HG03045 (cell line): ENCODE measurements at regions not wholly inside any gene's neighbourhood (a gene's known extent, or its start where the extent isn't known, plus 50 kb on each side); places are given as distances from the start of the nearest gene placed in this dataset.

Source experiments
- ATAC-seq: cut with Tn5 transposase; IDR thresholded peaks from one replicate; pipeline ENCODE4 v1.9.1; 2021; ENCODE audit warnings: mild to moderate bottlenecking, moderate library complexity; ENCODE audit not compliant: unreplicated experiment

GRCh38 chr16:86414991-86415740, 95.2 kb upstream of the FOXF1 start:
- ATAC-seq, result no peak

DNA sequence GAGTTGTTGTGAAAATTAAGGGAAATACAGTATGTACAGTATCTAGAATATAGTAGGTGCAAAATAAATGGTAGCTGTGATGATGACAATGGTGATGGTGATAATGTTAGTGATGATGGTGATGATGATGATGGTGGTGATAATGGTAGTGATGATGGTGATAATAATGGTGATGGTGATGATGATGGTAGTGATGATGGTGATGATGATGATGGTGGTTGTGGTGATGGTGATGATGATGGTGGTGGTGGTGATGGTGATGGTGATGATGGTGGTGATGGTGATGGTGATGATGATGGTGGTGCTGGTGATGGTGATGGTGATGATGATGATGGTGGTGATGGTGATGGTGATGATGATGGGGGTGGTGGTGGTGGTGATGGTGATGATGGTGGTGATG, 91.3 kb upstream of the FOXF1 start:
- no peak for ATAC-seq

GRCh38 chr16:86419518-86419917, 90.8 kb upstream of the FOXF1 start:
- ATAC-seq, result no peak

- no peak for ATAC-seq
These were observed 88.3 kb upstream of the FOXF1 start for GRCh38 chr16:86421995-86422394.

DNA sequence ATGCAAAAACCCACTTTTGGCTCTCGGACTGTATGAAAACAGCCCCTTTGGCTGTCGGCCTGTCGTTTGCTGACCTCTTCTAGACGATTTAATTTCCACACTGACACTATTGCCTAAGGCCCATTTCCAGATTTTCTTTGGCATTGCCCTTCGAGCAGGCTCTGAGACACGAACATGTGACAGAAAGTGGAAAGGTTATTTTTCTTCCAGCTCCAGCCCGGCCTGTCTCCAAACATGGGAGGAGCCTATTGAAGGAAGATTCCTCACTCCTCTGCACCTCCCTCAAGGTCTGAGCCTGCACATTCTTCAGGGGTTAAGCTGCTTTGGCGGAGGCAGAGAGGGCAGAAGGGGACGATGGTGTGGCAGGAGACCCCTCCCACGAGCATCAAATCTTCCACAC, 85.9 kb upstream of the FOXF1 start:
- no peak for ATAC-seq

- ATAC-seq, result no peak
These were observed 85.3 kb upstream of the FOXF1 start for GRCh38 chr16:86424985-86425384.

DNA sequence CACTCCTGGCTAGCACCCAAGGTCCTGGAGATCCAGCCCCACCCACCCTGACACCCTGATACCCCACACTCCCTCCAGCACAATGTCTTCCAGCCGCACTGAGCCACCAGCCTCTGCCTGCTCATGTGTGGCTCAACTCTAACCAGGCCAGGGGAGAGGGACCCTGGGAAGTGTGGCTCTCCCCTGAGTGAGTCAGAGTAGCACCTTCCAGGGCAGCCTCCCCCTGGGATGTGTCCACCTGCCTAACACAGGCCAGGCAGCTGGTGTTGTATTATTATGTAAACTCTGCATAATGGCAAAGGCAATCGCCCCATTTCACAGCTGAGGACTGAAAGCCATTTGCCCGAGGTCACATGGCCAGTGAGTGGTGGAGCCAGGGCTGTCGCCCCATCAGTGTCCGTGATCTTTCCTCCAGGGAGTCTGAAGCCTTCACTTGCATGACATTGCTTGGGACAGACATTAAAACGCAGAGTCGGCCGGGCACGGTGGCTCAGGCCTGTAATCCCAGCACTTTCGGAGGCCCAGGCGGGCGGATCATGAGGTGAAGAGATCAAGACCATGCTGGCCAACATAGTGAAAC, 84.2 kb upstream of the FOXF1 start:
- ATAC-seq, result no peak

DNA sequence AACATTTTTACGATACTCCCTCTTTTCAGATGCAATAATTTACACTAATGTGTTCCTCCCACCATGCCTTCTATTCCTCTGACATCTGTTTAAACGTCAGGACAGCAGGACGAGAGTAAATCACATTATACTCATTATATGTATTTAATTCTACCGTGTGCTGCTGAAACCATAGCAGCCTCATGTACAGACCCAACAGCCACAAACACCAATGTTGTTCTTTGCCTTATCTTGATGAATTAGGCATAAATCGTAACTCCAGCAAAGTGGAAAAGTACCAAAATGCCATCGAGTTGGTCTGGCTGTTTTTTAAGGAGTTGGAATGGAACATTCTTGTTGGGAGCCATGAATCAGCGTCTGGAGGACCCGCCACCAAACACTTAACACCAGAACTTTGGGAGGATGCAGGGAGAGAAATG, 82.9 kb upstream of the FOXF1 start:
- no peak for ATAC-seq

- no peak for ATAC-seq
These were observed 81.4 kb upstream of the FOXF1 start for GRCh38 chr16:86428729-86429517.

DNA sequence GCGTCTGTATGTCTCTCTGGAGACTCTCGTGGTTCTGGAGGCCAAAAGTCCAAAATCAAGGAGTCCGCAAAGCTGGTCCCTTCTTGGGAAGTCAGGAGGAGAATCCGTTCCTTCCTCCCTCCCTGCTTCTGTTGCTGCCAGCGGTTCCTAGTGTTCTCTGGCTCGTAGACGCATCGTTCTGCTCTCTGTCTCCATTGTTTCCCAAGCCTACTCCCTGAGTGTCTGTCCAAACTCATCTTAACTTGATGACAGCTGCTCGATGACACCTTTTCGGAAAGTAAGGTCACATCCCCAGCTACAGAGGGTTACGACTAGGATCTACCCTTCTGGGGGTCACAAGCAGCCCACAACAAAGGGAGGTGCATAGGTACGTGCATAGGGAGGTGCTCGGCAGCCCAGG, 80.7 kb upstream of the FOXF1 start:
- no peak for ATAC-seq

DNA sequence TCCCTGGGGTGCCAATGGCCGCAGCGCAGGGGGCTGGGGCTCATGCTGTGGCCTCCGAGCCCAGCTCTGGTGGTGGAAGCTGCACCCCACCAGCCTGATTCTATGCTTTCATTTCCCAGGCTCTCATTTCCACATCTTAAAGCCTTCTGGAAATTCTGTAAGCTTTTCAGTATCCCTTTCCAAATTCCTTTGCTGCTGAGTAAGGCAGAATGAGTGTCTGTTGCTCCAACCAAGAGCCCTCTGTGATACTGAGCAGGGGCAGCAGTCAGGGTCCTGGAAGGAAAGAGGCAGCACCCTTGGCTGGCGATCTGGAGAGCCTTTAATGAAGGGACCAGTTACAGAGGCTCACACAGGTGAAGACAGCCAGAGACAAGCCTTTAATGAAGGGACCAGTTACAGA, 79.5 kb upstream of the FOXF1 start:
- ATAC-seq, result no peak

DNA sequence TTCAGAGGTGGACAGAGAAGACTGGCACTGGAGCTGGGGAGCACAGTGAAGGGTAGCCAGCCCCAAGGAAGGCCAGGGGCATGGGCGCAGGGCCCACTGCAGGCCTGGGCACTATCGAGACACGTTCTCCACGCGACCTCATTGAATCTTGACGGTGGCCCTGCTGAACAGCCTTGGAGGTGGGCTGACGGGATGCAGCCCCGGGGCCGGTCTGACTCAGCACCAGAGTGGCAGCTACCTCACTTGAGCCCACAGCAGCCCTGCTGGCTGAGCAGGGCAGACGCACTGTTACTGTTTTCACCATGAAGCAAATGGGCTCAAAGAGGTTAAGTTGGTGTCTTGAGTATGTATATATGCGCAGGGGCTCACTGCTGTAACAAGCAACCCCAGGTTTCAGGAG, 78.8 kb upstream of the FOXF1 start:
- ATAC-seq, result no peak

GRCh38 chr16:86432048-86432447, 78.3 kb upstream of the FOXF1 start:
- ATAC-seq, result no peak

DNA sequence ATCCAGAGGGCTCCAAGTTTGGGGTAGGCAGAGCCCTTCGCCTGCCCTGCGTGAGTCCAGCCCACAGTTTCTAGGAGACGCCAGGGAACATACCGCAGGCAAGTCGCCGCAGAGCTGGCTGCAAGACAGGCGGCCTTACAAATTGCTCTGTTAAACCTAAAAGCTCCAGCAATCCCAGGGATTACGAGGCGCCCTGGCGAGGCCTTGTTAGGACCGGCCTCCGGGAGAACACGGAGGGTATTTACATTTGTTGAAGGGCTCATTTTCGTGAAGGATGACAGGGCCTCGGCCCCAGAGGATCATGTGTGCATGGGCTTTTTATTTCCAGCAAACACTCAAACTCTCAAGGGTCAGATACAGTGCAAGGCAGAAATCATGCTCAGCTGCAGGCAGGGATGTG, 77.6 kb upstream of the FOXF1 start:
- no peak for ATAC-seq

DNA sequence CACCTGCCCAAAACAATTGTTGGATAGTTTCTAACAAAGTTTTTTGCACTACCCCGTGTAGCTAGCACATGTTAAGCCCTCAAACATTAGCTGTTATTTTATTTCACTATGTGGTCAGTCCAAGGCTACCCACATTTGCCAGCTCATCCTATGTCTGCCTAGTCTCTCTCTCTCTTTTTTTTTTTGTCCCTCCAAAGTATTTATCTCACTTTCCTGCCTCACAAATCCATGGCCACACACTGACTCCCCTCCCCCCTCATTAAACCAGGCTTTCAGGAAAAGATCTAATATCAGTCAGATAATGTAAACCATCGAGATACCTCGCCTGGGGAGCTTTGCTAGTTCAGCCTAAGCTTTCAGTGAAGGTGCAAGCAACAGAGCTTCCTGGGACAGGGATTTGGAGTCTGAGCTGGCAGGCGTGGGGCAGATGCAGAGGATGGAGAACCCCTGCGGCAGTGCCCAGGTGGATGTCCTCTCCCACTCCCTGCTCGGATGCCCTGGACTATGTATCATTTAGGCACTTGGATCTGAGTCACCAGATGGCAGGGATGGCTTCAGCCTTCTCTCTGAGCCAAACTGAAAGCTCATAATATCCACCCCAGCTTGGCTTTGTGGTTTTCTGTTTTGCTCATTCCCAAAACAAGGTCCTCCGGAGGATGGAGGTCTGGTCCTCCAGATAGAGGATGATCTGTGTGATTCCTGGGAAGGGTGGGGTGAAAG, 73.7 kb upstream of the FOXF1 start:
- no peak for ATAC-seq

DNA sequence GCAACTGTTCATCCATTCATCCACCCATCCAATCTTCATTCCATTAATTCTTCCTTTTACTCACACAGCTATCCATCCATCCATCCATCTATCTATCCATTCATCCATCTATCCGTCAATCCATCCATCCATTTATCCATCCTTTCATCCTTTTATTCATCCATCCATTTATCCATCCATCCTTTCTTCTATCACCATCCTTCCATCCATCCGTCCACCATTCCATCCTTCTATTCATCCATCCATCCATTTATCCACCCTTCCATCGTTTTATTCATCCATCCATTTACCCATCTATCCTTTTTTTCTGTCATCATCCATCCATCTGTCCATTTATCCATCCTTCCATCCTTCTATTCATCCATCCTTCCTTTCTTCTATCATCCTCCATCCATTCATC, 73.0 kb upstream of the FOXF1 start:
- no peak for ATAC-seq

DNA sequence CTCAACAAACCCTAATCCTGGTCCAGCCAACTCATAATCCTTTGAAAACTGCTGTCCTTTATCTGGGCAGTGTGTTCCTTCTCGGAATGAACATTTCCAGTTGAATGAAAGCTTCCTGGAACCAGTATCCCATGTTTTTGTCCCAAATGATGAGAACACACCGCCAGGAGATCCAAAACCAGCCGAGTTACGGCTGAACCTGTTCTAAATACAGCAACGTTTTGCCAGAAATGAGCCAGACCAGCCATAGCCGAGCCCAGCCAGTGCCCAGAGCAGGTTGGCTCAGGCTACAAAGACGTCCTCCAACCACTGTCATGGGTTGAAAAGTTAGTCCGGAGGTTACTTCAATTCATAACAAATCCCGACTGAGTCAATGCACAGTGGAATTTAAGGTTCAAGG, 67.6 kb upstream of the FOXF1 start:
- ATAC-seq, result no peak

DNA sequence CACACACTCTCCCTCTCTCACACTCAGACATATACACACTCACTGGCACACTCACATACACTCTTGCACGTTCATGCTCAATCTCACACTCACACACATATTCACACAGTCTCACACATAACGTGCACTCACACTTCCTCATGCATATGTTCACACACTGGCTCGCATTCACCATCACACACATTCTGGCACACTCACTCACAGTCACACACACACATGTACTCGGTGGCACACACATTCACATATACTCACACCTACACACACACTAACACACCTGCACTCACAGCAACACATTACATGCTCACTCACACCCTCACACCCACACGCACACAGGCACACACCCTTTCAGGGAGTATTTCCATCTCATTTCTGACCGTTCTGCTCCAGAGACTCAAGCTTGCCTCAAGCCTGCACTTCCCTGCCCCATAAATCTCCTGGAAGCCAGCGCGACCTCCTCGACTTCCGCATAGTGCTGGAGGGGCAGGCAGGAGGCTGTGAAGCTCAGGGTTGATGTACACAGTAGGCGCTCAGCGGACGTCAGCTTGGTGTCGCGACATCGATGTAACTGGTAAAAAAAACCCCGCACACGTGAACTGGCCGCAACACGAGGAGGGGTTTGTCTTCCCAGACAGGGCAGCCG, 66.7 kb upstream of the FOXF1 start:
- no peak for ATAC-seq

DNA sequence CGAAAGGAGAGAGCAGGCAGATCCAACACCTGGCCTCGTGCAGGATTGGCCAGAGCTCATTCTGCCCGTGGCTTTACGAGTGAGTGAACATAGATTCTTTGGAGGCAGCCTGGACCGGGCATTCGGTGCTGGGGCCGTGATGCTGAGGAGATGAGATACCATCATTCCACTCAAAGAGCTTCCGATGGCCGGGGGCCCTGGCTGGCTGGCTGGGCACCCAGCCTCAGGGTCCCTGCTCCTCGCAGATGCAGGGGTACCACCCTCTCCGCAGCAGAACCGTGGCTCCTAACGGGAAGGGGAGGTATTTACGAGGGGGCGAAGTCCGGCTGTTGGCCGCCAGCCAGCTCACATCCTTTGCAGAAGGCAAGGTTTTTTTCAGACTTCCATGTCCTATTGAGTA, 66.1 kb upstream of the FOXF1 start:
- ATAC-seq, result no peak

DNA sequence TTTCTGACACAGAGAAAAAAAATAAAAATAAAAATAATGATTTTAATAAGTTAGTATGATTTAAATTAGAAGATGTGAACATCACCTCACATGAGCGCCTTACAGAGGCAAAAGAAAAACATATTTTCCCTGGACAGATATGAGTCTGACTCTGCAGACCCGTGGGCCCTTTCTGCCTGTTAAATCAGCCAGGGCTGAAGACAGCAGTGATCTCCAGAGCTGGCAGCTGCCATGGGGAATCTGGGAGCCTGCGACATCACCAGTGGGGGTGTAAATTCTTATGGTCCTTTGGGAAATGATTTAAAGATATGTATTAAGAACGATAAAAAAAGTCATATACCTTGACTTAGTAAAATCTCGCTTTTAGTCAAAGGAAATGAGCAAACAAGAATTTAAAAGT, 65.7 kb upstream of the FOXF1 start:
- ATAC-seq, result no peak

DNA sequence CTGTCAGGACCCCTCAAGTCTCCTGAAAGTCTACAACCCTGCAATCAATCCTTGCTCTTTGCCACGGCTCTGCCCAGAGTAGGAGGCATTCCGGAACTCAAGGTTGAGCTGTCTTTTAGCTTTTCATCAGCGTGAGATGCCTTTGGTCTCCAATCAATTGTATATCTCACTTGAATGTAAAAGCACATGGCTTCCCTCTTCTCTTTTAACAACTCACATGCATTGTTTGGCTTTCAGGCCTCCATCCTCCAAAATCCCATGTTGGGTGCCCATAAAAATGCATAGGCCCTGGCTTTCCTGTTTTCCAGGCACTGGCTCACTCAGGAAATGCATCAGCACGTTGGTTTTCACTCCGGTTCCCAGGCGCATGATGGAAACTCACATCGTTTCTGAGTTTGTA, 64.0 kb upstream of the FOXF1 start:
- ATAC-seq, result no peak
